Colonic mucosa (tissue), 4 donors: ENCODE measurements at regions not wholly inside any gene's neighbourhood (a gene's known extent, or its start where the extent isn't known, plus 50 kb on each side); places are given as distances from the start of the nearest gene placed in this dataset.

Experiments
- DNase-seq: peaks from one replicate; pipeline ENCODE4 v3.0.0-alpha.2; 2020
- H3K27ac ChIP-seq: fragments of 200-600 bp; one replicate; pipeline ENCODE4 v1.8.0; 2021
- H3K27me3 ChIP-seq: fragments of 200-600 bp; one replicate; pipeline ENCODE4 v1.8.0; 2021
- H3K36me3 ChIP-seq: fragments of 200-600 bp; one replicate; pipeline ENCODE4 v1.8.0; 2021
- H3K4me1 ChIP-seq: fragments of 200-600 bp; one replicate; pipeline ENCODE4 v1.8.0; 2021; ENCODE audit warnings: mild to moderate bottlenecking
- H3K4me3 ChIP-seq: fragments of 200-600 bp; one replicate; pipeline ENCODE4 v1.8.0; 2021
- H3K9ac ChIP-seq, 2 donors: one replicate each; pipeline ENCODE4 v1.7.0; 2013; ENCODE audit warnings: control low read depth in 2 of 2, low read depth in 2 of 2, low read length in 2 of 2
- H3K9me3 ChIP-seq: fragments of 200-600 bp; one replicate; pipeline ENCODE4 v1.8.0; 2021
- intact Hi-C: fragments of 100-400 bp; cut with DNase I; formaldehyde crosslinking; loops from one replicate; pipeline ENCODE4 v1.14.1; 2022
- TF ChIP-seq, protein P1 (sequence below): fragments of 200-600 bp; IDR thresholded peaks from one replicate; pipeline ENCODE4 v1.8.0; 2022; ENCODE audit warnings: antibody characterized with exemption, mild to moderate bottlenecking
- donor health status: healthy.
- donor health status: DM: no; HTN: no; CAD: no.
- donor health status: DM: no; HTN: no; CAD: no.

DNA sequence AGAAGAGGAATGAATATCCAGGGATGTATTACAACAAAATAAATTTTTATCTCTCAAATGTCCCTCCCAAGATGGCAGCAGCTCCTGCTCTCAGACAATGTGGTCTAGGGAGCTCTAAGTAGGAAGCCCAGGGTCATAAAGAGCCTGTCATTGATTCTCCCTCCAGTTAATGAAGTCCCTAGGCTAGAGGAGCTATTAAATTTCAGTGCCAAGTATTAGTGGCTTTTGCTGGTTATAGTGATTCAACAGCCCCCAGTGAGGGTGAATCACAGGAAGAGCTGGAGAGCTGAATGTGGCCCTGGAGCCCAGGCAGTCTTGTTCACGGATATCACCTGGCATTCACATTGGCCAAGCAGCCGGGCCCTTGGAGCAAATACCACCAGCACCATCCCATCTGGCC lies 109.8 kb upstream of the YPEL5 start:
- no peak overlapping the region for H3K4me3 ChIP-seq
- no peaks in the 10 kb centered on the region for H3K27me3 ChIP-seq
- no peaks in the 10 kb centered on the region for H3K9me3 ChIP-seq
- intact Hi-C loops: no loop called here
- DNase-seq: no peak
- H3K36me3 ChIP-seq: no peaks in the 10 kb centered on the region
- H3K9ac ChIP-seq: no peak overlapping the region
- no peaks in the 10 kb centered on the region for H3K4me1 ChIP-seq
- no peak overlapping the region for H3K27ac ChIP-seq
- TF ChIP-seq, protein P1, sequence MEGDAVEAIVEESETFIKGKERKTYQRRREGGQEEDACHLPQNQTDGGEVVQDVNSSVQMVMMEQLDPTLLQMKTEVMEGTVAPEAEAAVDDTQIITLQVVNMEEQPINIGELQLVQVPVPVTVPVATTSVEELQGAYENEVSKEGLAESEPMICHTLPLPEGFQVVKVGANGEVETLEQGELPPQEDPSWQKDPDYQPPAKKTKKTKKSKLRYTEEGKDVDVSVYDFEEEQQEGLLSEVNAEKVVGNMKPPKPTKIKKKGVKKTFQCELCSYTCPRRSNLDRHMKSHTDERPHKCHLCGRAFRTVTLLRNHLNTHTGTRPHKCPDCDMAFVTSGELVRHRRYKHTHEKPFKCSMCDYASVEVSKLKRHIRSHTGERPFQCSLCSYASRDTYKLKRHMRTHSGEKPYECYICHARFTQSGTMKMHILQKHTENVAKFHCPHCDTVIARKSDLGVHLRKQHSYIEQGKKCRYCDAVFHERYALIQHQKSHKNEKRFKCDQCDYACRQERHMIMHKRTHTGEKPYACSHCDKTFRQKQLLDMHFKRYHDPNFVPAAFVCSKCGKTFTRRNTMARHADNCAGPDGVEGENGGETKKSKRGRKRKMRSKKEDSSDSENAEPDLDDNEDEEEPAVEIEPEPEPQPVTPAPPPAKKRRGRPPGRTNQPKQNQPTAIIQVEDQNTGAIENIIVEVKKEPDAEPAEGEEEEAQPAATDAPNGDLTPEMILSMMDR: no peak

DNA sequence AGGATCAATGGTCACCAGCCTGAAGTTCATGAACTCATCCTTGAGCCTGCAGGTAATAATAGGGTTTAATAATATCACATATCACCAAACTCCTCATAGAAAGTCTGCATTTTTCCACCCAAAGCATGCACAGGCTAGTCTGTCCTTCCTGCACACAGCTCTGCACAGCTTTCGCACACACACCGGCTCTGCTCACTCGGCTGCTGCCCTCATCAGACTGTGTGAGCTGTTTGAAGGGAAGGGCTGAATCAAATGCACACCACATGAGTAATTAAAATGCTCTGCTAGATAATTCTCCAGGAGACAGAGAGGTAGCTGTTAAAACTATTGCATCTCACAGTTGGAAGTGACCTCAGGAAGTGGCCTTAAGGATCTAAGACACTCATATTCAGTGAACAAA lies 108.4 kb upstream of the YPEL5 start:
- Histone ChIP-seq H3K9ac (no peak overlapping the region), H3K4me3 (no peak overlapping the region), H3K36me3 (no peaks in the 10 kb centered on the region), H3K27me3 (no peaks in the 10 kb centered on the region), H3K27ac (no peak overlapping the region), H3K4me1 (no peaks in the 10 kb centered on the region), H3K9me3 (no peaks in the 10 kb centered on the region)
- TF ChIP-seq, protein P1: no peak
- no peak for DNase-seq
- intact Hi-C loops: no loop called here

DNA sequence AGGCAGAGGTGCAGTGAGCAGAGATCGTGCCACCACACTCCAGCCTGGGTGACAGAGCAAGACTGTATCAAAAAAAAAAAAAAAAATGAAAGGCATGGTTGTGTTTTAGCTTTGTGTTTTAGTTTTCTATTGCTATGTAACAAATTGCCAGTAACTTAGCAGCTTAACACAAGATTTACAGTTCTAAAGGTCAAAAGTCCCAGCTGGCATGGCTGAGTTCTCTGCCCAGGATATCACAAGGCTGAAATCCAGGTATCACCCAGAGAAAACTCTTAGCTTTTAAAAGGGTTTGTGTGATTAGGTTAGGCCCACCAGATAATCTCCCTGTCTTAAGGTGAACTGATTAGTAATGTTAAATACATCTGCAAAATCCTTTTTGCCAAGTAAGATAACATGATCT lies 107.7 kb upstream of the YPEL5 start:
- Histone ChIP-seq H3K36me3 (no peaks in the 10 kb centered on the region), H3K4me1 (no peaks in the 10 kb centered on the region), H3K9ac (no peak overlapping the region), H3K9me3 (no peaks in the 10 kb centered on the region), H3K27ac (no peak overlapping the region), H3K4me3 (no peak overlapping the region), H3K27me3 (no peaks in the 10 kb centered on the region)
- intact Hi-C loops: no loop called here
- TF ChIP-seq, protein P1: no peak
- DNase-seq: no peak

DNA sequence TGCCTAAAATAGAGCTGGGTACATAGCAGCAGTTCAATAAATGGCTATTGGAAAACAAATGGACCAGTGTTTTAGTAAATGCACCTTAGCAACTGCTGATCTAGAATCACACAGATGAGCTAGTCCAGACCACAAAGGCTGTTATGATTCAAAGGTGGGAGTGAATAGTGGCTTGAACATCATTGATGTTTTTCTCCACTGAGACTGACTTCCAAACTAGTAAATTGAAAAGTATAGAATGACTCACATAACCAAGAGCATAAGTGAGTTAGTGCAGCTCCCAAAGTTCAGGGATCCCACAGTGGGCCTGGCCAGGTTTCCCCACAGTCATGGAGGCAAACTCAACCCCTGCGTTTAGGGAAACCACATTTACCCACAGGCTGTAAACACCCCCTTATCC lies 106.7 kb upstream of the YPEL5 start:
- no peaks in the 10 kb centered on the region for H3K9me3 ChIP-seq
- no peak overlapping the region for H3K4me3 ChIP-seq
- no peak for DNase-seq
- intact Hi-C loops: no loop called here
- no peak overlapping the region for H3K9ac ChIP-seq
- no peak overlapping the region for H3K27ac ChIP-seq
- H3K4me1 ChIP-seq: no peaks in the 10 kb centered on the region
- no peaks in the 10 kb centered on the region for H3K27me3 ChIP-seq
- TF ChIP-seq, protein P1: no peak
- no peaks in the 10 kb centered on the region for H3K36me3 ChIP-seq

DNA sequence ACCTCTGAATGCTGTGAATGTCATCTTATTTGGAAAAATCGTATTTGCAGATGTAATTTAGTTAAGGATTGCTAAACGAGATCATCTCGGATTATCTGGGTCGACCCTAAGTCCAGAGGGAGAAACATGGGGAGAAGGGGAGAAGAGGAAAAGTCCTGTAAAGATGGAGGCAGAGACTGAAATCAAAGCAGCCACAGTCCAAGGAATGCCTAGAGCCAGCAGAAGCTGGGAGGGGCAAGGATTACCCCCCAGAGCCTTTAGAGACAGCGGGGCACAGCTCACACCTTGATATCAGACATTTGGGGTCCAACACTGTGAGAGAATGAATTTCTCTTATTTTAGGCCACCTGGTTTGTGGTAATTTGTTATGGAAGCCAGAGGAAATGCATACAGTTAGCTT lies 104.9 kb upstream of the YPEL5 start:
- Histone ChIP-seq H3K27ac (no peak overlapping the region), H3K36me3 (no peaks in the 10 kb centered on the region), H3K27me3 (no peaks in the 10 kb centered on the region), H3K4me1 (no peaks in the 10 kb centered on the region), H3K9me3 (no peaks in the 10 kb centered on the region), H3K4me3 (no peak overlapping the region), H3K9ac (no peak overlapping the region)
- intact Hi-C loops: no loop called here
- no peak for DNase-seq
- TF ChIP-seq, protein P1: no peak

DNA sequence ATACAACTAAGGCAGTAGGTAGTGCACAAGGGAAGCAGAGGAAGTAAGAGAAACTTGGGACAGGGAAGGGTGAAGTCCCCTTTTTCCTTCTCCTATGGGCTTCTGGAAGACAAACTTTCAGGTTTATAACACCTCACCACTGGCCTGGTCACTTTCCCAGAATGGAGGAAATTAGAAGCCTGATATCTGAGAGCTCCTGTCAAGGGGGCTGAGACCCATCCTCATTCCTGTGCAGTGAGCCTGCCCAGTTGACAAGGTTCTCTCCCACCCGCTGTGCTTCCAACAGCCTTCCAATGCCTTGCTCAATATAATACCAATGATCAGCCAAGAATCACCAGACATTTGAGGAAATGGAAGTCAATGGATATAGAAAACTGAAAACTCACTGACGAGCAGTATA lies 100.4 kb upstream of the YPEL5 start:
- no peaks in the 10 kb centered on the region for H3K27me3 ChIP-seq
- H3K36me3 ChIP-seq: no peaks in the 10 kb centered on the region
- TF ChIP-seq, protein P1: no peak
- no peak for DNase-seq
- H3K9me3 ChIP-seq: no peaks in the 10 kb centered on the region
- intact Hi-C loops: no loop called here
- H3K4me1 ChIP-seq: no peaks in the 10 kb centered on the region
- no peak overlapping the region for H3K27ac ChIP-seq
- no peak overlapping the region for H3K9ac ChIP-seq
- no peak overlapping the region for H3K4me3 ChIP-seq
